Adrenal gland (tissue), 9 donors: ENCODE measurements at regions not wholly inside any gene's neighbourhood (a gene's known extent, or its start where the extent isn't known, plus 50 kb on each side); places are given as distances from the start of the nearest gene placed in this dataset.
"Not testable (repeated sequence)": the region's sequence is repeated elsewhere in the genome, so short reads cannot be mapped to it uniquely, and the experiment has no call there.

Experiments
- DNase-seq, 7 donors: peaks; one replicate each; pipeline ENCODE4 v3.0.0-alpha.2; 2019 to 2020
- H3K27ac ChIP-seq, 5 donors: fragments of 200-600 bp; sonication (generic) in 4 of 5; 1 replicate in 3 of 5; 2 replicates in 2 of 5; pipeline versions ENCODE4 v1.5.1 to v1.8.0; 2016 to 2020; ENCODE audit warnings: mild to moderate bottlenecking in 1 of 5
- H3K27me3 ChIP-seq: fragments of 200-600 bp; 2 replicates; pipeline ENCODE4 v1.8.0; 2021
- H3K36me3 ChIP-seq, 2 donors: fragments of 200-600 bp; replicated peaks in 1 of 2; 1 replicate in 1 of 2; 2 replicates in 1 of 2; pipeline versions ENCODE4 v1.5.1 to v1.8.0; 2018 to 2022
- H3K4me1 ChIP-seq, 2 donors: fragments of 200-600 bp; replicated peaks in 1 of 2; 1 replicate in 1 of 2; 2 replicates in 1 of 2; pipeline versions ENCODE4 v1.5.1 to v1.8.0; 2018 to 2021
- H3K4me3 ChIP-seq, 4 donors: fragments of 200-600 bp; sonication (generic) in 3 of 4; one replicate each; pipeline ENCODE4 v1.5.1; 2016 to 2018
- H3K9me3 ChIP-seq, 3 donors: fragments of 200-600 bp; sonication (generic) in 1 of 3; replicated peaks in 1 of 3; 1 replicate in 2 of 3; 2 replicates in 1 of 3; pipeline versions ENCODE4 v1.5.1 to v1.8.0; 2016 to 2021
- POLR2A ChIP-seq, 2 donors: fragments of 450-650 bp; IDR thresholded peaks; one replicate each; pipeline ENCODE4 v1.6.1; 2017; ENCODE audit warnings: antibody characterized with exemption in 2 of 2, mild to moderate bottlenecking in 2 of 2, moderate library complexity in 1 of 2
- WGBS, 4 donors: extraction: QIAGEN DNeasy Blood & Tissue Kit in 2 of 4; methylation state at CpG; one replicate each; pipeline versions ENCODE4 v1.1.5 to v1.1.7; 2013 to 2017; 5-methylcytosine and 5-hydroxymethylcytosine counted together
- intact Hi-C, 2 donors: fragments of 100-400 bp; cut with DNase I; formaldehyde crosslinking; loops; one replicate each; pipeline versions ENCODE4 v1.14.1 to v1.15.0; 2022 to 2023
- TF ChIP-seq, protein P1 (sequence below), 6 experiments: fragments of 450-650 bp in 4 of 6; fragments of 200-600 bp in 2 of 6; sonication (generic) in 1 of 6; IDR thresholded peaks; 1 replicate in 5 of 6; 2 replicates in 1 of 6; pipeline versions ENCODE4 v1.5.1 to v1.8.0; 2016 to 2021; ENCODE audit warnings: antibody characterized with exemption in 6 of 6, mild to moderate bottlenecking in 2 of 6, moderate library complexity in 1 of 6
- donor health status: healthy with polysubstance abuse.
- donor health status: Bipolar disorder and iron deficiency.
- donor health status: DM: yes; HTN: yes; CAD: no.
- donor health status: DM: no; HTN: no; CAD: no.
- donor health status: DM: no; HTN: no; CAD: no.

DNA sequence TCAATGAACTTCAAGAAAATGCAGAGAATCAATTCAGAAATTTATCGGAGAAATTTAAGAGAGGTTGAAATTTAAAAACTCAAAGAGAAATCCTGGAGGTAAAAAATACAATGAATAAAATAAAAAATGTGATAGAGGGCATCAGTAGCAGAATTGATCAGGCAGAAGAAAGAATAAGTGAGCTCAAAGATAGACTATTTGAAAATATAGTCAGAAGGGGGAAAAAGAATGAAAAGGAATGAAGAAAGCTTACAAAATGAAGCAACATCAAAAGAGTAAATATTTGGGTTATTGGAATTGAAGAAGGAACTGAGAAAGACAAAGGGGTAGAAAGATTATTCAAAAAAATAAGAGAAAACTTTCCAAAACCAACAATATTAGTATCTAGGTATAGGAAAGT lies 291.4 kb downstream of the SH2D4B start:
- no peak for DNase-seq
- Histone ChIP-seq H3K4me3 (no peak overlapping the region), H3K27me3 (no peaks in the 10 kb centered on the region), H3K9me3 (peaks cover 0 to 6% (median 0%) of the 10 kb centered on the region in 3 donors), H3K36me3 (no peaks in the 10 kb centered on the region), H3K27ac (no peak overlapping the region), H3K4me1 (no peaks in the 10 kb centered on the region)
- WGBS, 4 donors = 90 to 98% (median 95%) methylated on average over 1 of the region's 1 CpG
- intact Hi-C loops = no loop called here
- no peak for TF ChIP-seq POLR2A (IDR thresholded peaks at IDR 0.05)
- TF ChIP-seq, protein P1, sequence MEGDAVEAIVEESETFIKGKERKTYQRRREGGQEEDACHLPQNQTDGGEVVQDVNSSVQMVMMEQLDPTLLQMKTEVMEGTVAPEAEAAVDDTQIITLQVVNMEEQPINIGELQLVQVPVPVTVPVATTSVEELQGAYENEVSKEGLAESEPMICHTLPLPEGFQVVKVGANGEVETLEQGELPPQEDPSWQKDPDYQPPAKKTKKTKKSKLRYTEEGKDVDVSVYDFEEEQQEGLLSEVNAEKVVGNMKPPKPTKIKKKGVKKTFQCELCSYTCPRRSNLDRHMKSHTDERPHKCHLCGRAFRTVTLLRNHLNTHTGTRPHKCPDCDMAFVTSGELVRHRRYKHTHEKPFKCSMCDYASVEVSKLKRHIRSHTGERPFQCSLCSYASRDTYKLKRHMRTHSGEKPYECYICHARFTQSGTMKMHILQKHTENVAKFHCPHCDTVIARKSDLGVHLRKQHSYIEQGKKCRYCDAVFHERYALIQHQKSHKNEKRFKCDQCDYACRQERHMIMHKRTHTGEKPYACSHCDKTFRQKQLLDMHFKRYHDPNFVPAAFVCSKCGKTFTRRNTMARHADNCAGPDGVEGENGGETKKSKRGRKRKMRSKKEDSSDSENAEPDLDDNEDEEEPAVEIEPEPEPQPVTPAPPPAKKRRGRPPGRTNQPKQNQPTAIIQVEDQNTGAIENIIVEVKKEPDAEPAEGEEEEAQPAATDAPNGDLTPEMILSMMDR (IDR thresholded peaks at IDR 0.05) = no peak

DNA sequence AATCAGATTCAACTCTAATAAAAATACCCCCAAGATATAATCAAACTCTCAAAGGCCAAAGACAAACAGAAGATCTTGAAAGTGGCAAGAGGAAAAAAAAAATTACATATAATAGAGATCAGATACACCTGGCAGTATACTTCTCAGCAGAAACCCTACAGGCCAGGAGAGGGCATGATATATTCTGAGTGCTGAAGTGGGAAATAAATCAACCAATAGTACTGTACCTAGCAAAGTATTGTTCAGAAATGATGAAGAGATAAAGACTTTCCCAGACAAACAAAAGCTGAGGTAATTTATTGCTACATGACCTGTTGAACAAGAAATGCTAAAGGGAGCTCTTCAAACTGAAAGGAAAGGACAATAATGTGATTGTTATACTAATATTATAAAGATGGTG lies 291.9 kb downstream of the SH2D4B start:
- Histone ChIP-seq H3K4me1 (no peaks in the 10 kb centered on the region), H3K36me3 (no peaks in the 10 kb centered on the region), H3K9me3 (peaks cover 0 to 6% (median 0%) of the 10 kb centered on the region in 3 donors), H3K27ac (no peak overlapping the region), H3K4me3 (no peak overlapping the region), H3K27me3 (no peaks in the 10 kb centered on the region)
- DNase-seq = no peak
- TF ChIP-seq, protein P1 (IDR thresholded peaks at IDR 0.05) = no peak
- TF ChIP-seq POLR2A (IDR thresholded peaks at IDR 0.05) = no peak
- intact Hi-C loops = no loop called here

DNA sequence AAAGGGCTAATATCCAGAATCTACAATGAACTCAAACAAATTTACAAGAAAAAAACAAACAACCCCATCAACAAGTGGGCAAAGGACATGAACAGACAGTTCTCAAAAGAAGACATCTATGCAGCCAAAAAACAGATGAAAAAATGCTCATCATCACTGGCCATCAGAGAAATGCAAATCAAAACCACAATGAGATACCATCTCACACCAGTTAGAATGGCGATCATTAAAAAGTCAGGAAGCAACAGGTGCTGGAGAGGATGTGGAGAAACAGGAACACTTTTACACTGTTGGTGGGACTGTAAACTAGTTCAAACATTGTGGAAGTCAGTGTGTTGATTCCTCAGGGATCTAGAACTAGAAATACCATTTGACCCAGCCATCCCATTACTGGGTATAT lies 295.0 kb downstream of the SH2D4B start:
- H3K27ac ChIP-seq, H3K4me1 ChIP-seq, DNase-seq, intact Hi-C loops, H3K4me3 ChIP-seq, H3K36me3 ChIP-seq, H3K9me3 ChIP-seq, H3K27me3 ChIP-seq: not testable (repeated sequence)
- WGBS, 4 donors = 80 to 100% methylated on average over 1 of the region's 1 CpG; no CpG with 5 or more reads in 2 of the 4 donors

DNA sequence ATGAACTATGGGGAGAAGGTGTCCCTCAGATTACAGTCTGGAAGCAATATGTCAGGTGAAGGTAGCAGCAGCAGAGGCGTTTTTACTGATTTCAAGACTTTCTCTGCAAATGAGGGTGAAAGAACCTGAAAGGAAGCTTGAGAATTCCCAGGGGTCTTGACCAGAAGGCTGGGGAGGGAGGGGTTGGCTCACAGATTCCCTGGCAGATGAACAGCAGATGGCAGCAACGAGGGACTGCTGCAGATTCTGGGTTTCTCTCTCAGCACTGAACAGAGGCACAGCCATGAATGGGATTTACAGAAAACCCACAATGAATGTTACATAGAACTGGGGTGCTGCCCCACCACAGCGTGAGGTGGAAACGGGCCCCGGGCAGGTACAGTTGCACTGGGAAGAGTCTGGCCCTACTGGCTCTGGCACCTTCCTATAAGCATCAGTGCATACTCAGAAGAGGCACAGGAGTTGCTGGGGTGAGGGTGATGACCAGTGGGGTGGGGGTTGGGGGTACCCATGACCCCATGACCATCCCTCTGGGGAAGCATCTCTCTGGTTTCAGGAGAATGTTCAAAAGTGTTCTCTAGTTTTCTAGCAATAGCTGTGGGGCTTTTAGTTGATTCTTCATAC lies 317.8 kb downstream of the SH2D4B start:
- DNase-seq = peak in 1 of 7 donors; percentile 2
- Histone ChIP-seq H3K9me3 (no peaks in the 10 kb centered on the region), H3K27ac (no peak overlapping the region), H3K4me3 (no peak overlapping the region), H3K36me3 (no peaks in the 10 kb centered on the region), H3K27me3 (no peaks in the 10 kb centered on the region), H3K4me1 (no peaks in the 10 kb centered on the region)
- TF ChIP-seq POLR2A (IDR thresholded peaks at IDR 0.05) = no peak
- TF ChIP-seq, protein P1 (IDR thresholded peaks at IDR 0.05) = peak in 1 of 6 experiments; percentile 14
- WGBS, 4 donors = 33 to 59% (median 56%) methylated on average over 3 to 5 of the region's 5 CpGs
- intact Hi-C loops = no loop called here

DNA sequence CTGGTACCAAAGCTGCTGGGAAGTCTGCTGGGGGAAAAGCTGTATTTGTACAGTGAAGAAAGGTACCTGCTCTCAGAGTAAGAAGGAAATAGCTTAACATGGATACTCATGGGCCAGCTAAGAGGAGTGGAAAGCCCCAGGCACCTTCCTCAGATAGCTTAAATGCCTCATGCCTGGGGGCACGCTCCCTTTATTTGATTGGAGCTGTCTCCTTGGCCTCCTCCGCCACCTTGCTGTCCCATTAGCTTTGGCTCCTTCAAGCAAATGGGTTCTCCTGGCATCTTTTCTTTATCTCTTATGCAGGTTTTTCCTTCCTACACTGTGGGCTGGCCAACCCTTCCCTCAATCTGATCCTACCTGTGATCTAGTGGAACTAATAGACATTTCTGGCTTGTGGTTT lies 318.5 kb downstream of the SH2D4B start:
- Histone ChIP-seq H3K27me3 (no peaks in the 10 kb centered on the region), H3K4me1 (no peaks in the 10 kb centered on the region), H3K4me3 (no peak overlapping the region), H3K9me3 (no peaks in the 10 kb centered on the region), H3K27ac (no peak overlapping the region), H3K36me3 (no peaks in the 10 kb centered on the region)
- 89 to 100% (median 92%) methylated on average over 2 of the region's 2 CpGs for WGBS, 4 donors
- DNase-seq = no peak
- TF ChIP-seq POLR2A (IDR thresholded peaks at IDR 0.05) = no peak
- TF ChIP-seq, protein P1 (IDR thresholded peaks at IDR 0.05) = no peak
- intact Hi-C loops = no loop called here

DNA sequence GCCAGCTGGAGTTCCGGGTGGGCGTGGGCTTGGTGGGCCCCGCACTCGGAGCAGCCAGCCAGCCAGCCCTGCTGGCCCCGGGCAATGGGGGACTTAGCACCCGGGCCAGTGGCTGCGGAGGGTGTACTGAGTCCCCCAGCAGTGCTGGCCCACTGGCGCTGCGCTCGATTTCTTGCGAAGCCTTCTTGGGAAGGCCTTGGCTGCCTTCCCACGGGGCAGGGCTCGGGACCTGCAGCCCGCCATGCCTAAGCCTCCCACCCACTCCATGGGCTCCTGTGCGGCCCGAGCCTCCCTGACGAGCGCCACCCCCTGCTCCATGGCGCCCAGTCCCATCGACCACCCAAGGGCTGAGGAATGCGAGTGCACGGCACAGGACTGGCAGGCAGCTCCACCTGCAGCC lies 321.6 kb downstream of the SH2D4B start:
- WGBS, 4 donors = 86 to 96% (median 92%) methylated on average over 8 to 22 of the region's 22 CpGs
- DNase-seq, H3K4me1 ChIP-seq, intact Hi-C loops, H3K27me3 ChIP-seq, H3K9me3 ChIP-seq, H3K4me3 ChIP-seq, H3K27ac ChIP-seq, H3K36me3 ChIP-seq: not testable (repeated sequence)
